Esophagus mucosa (tissue), 1 donor: ENCODE measurements at regions not wholly inside any gene's neighbourhood (a gene's known extent, or its start where the extent isn't known, plus 50 kb on each side); places are given as distances from the start of the nearest gene placed in this dataset.

Experiments
- ATAC-seq: fragments of 200-7000 bp; cut with Tn5 transposase; one replicate; pipeline ENCODE4 v1.9.1; 2020
- donor health status: DM: yes; HTN: yes; CAD: no.

GRCh38 chr6:5946701-5947100 is 60.0 kb downstream of the NRN1 start:
- no peak for ATAC-seq

- no peak for ATAC-seq
Measured at GRCh38 chr6:5946181-5946580, 60.5 kb downstream of the NRN1 start.

- ATAC-seq = no peak
Measured at GRCh38 chr6:5943591-5943990, 63.1 kb downstream of the NRN1 start.

- ATAC-seq = no peak
Measured at GRCh38 chr6:5942591-5942990, 64.1 kb downstream of the NRN1 start.

GRCh38 chr6:5941188-5941587 is 65.5 kb downstream of the NRN1 start:
- no peak for ATAC-seq

GRCh38 chr6:5938934-5939333 is 67.8 kb downstream of the NRN1 start:
- ATAC-seq = no peak

- ATAC-seq = no peak
Measured at GRCh38 chr6:5937936-5938706, 68.6 kb downstream of the NRN1 start.

- no peak for ATAC-seq
Measured at GRCh38 chr6:5937169-5937909, 69.4 kb downstream of the NRN1 start.

- no peak for ATAC-seq
Measured at GRCh38 chr6:5936631-5937030, 70.1 kb downstream of the NRN1 start.

GRCh38 chr6:5936140-5936539 is 70.6 kb downstream of the NRN1 start:
- ATAC-seq = no peak

GRCh38 chr6:5930968-5931367 is 75.8 kb downstream of the NRN1 start:
- no peak for ATAC-seq

- no peak for ATAC-seq
Measured at GRCh38 chr6:5930143-5930770, 76.5 kb downstream of the NRN1 start.

- no peak for ATAC-seq
Measured at GRCh38 chr6:5923840-5924239, 82.9 kb downstream of the NRN1 start.

- no peak for ATAC-seq
Measured at GRCh38 chr6:5922230-5922629, 84.5 kb downstream of the NRN1 start.

GRCh38 chr6:5909721-5910120 is 97.0 kb downstream of the NRN1 start:
- no peak for ATAC-seq

GRCh38 chr6:5906842-5907241 is 99.9 kb downstream of the NRN1 start:
- no peak for ATAC-seq

- ATAC-seq = no peak
Measured at GRCh38 chr6:5906340-5906670, 100.4 kb downstream of the NRN1 start.

- ATAC-seq = peak; percentile 90
Measured at GRCh38 chr6:5905431-5906339, 101.0 kb downstream of the NRN1 start.

- ATAC-seq = no peak
Measured at GRCh38 chr6:5904532-5904931, 102.2 kb downstream of the NRN1 start.

GRCh38 chr6:5899216-5900045 is 107.3 kb downstream of the NRN1 start:
- no peak for ATAC-seq

- no peak for ATAC-seq
Measured at GRCh38 chr6:5898563-5898962, 108.2 kb downstream of the NRN1 start.

GRCh38 chr6:5898102-5898501 is 108.6 kb downstream of the NRN1 start:
- no peak for ATAC-seq
